ENCODE measurements at regions not wholly inside any gene's neighbourhood (a gene's known extent, or its start where the extent isn't known, plus 50 kb on each side); places are given as distances from the start of the nearest gene placed in this dataset.

- Histone ChIP-seq H3K4ac (replicated peaks; ENCODE audit: insufficient read length, low read depth, low read length) (no peak overlapping the region), H2BK20ac (ENCODE audit: low read length) (no peak overlapping the region), H2BK15ac (ENCODE audit: low read length) (no peak overlapping the region), H3K79me1 (ENCODE audit: low read depth, low read length) (no peaks in the 10 kb centered on the region), H3K4me3 (ENCODE audit: extremely low read depth in 1 of 4, insufficient read depth in 2 of 4, low read depth in 3 of 4, low read length in 4 of 4) (no peak overlapping the region), H4K5ac (ENCODE audit: insufficient read length, low read depth, low read length) (no peak overlapping the region), H3K9me3 (ENCODE audit: insufficient read depth in 2 of 2, low read depth in 1 of 2, low read length in 1 of 2) (no peaks in the 10 kb centered on the region), H3K56ac (replicated peaks; ENCODE audit: insufficient read length, low read depth, low read length) (no peak overlapping the region), H2AFZ (ENCODE audit: low read length) (no peak overlapping the region), H2BK12ac (ENCODE audit: low read depth, low read length) (no peak overlapping the region), H3K27me3 (replicated peaks in 1 of 4; ENCODE audit: control insufficient read depth in 3 of 4, extremely low read depth in 1 of 4, insufficient read depth in 3 of 4, low read length in 3 of 4) (no peaks in the 10 kb centered on the region), H3K18ac (ENCODE audit: extremely low read depth, low read length) (no peak overlapping the region), H2BK120ac (replicated peaks; ENCODE audit: low read depth, low read length) (no peak overlapping the region), H4K91ac (replicated peaks; ENCODE audit: insufficient read length, low read length) (no peak overlapping the region), H3K23me2 (ENCODE audit: low read depth, low read length) (no peaks in the 10 kb centered on the region), H3K4me1 (replicated peaks in 1 of 4; ENCODE audit: control insufficient read depth in 3 of 4, insufficient read depth in 4 of 4, low read length in 3 of 4) (peaks cover 0 to 6% (median 0%) of the 10 kb centered on the region in 4 experiments; a peak in 1 of 7 replicates), H3K36me3 (ENCODE audit: control insufficient read depth in 2 of 4, insufficient read depth in 4 of 4, low read length in 3 of 4) (no peaks in the 10 kb centered on the region), H3K14ac (ENCODE audit: insufficient read length) (no peak overlapping the region), H2BK5ac (ENCODE audit: low read depth, low read length) (no peak overlapping the region), H3K27ac (ENCODE audit: low read depth, low read length) (no peak overlapping the region), H2AK5ac (ENCODE audit: low read depth, low read length) (no peak overlapping the region), H4K8ac (ENCODE audit: extremely low read depth, insufficient read depth, low read length) (no peak overlapping the region), H3K79me2 (ENCODE audit: control insufficient read depth in 1 of 2, insufficient read depth in 2 of 2, low read length in 2 of 2) (no peaks in the 10 kb centered on the region), H3K9ac (replicated peaks in 1 of 4; ENCODE audit: extremely low read depth in 1 of 4, low read depth in 3 of 4, low read length in 3 of 4) (no peak overlapping the region), H3K23ac (ENCODE audit: insufficient read length) (no peak overlapping the region), H3K4me2 (ENCODE audit: insufficient read depth in 1 of 2, low read depth in 2 of 2, low read length in 2 of 2) (no peak overlapping the region), H4K20me1 (replicated peaks in 1 of 2; ENCODE audit: control insufficient read depth in 1 of 2, insufficient read depth in 2 of 2, low read length in 2 of 2) (no peaks in the 10 kb centered on the region)
- WGBS, 2 experiments (ENCODE audit: extremely low coverage in 1 of 2, insufficient coverage in 1 of 2, insufficient read length in 1 of 2, insufficient replicate concordance in 2 of 2, low coverage in 1 of 2, low lambda C conversion rate in 2 of 2, missing lambda C conversion rate in 1 of 2): 87% methylated on average over 5 of the region's 5 CpGs; no CpG with 5 or more reads in 1 of the 2 experiments
- DNase-seq (ENCODE audit: low read depth in 1 of 2, low spot score in 2 of 2) (no peak), FAIRE-seq (no peak)
- ChIA-PET POLR2A (ENCODE audit: partially characterized antibody) (interaction anchor here (1.3 to 1.4 kb wide), 2 partner anchors 8 to 12 kb away, joined by 4 read pairs; no protein-coding TSS in a partner anchor), CTCF (ENCODE audit: partially characterized antibody) (interaction anchor here (0.9 to 1.5 kb wide), 3 partner anchors 31 to 38 kb away, joined by 3 to 5 read pairs (median 4); no protein-coding TSS in a partner anchor)
- TF ChIP-seq SIN3A (conservative IDR thresholded peaks at IDR 0.05 in 1 of 2, IDR thresholded peaks at IDR 0.05 in 1 of 2; ENCODE audit: low read depth in 1 of 2, low read length in 2 of 2) (no peak), TEAD4 (IDR thresholded peaks at IDR 0.05; ENCODE audit: low read depth, low read length) (no peak), TAF1 (IDR thresholded peaks at IDR 0.05; ENCODE audit: low read depth, low read length) (no peak), SP2 (IDR thresholded peaks at IDR 0.05; ENCODE audit: low read length) (no peak), NANOG (IDR thresholded peaks at IDR 0.05; ENCODE audit: insufficient read depth, low read depth, low read length, poor library complexity, severe bottlenecking) (no peak), CBX5 (IDR thresholded peaks at IDR 0.05; ENCODE audit: low read depth, low read length) (no peak), CHD1 (IDR thresholded peaks at IDR 0.05; ENCODE audit: low read depth, low read length) (no peak), HDAC2 (IDR thresholded peaks at IDR 0.05; ENCODE audit: borderline replicate concordance in 1 of 2, low read depth in 2 of 2, low read length in 2 of 2) (no peak), ZNF274 (IDR thresholded peaks at IDR 0.05; ENCODE audit: borderline replicate concordance, extremely low read depth, low read length) (no peak)
These were observed 74.8 kb upstream of the CLDN5 start for GRCh38 chr22:19599004-19599403.

All from H1 (cell line).